T-cell (primary cell): ENCODE measurements at regions not wholly inside any gene's neighbourhood (a gene's known extent, or its start where the extent isn't known, plus 50 kb on each side); places are given as distances from the start of the nearest gene placed in this dataset.

ENCODE experiments used
- ATAC-seq, 4 experiments: fragments of 200-7000 bp in 3 of 4; fragments of 150-1000 bp in 1 of 4; cut with Tn5 transposase; replicated peaks in 1 of 4; 1 replicate in 3 of 4; 2 replicates in 1 of 4; pipeline ENCODE4 v1.10.0; 2021; ENCODE audit warnings: moderate library complexity in 3 of 4, mild to moderate bottlenecking in 2 of 4, moderate number of reproducible peaks in 1 of 4
- CTCF ChIA-PET, 2 donors: fragments of 300-600 bp; sonication (Branson Sonifier 250); formaldehyde crosslinking; loops; one replicate each; lab custom pipeline; 2022; ENCODE audit warnings: antibody characterized with exemption in 2 of 2; lab: Charles Lee
- POLR2A ChIA-PET, 2 donors: fragments of 300-600 bp; sonication (Branson Sonifier 250); formaldehyde crosslinking; loops; one replicate each; lab custom pipeline; 2022; ENCODE audit warnings: antibody characterized with exemption in 2 of 2; lab: Charles Lee
- DNase-seq, 35 experiments: peaks; one replicate each; pipeline versions ENCODE4 v3.0.0 to v3.0.0-alpha.2; 2013 to 2023
- H3K27ac ChIP-seq: one replicate; pipeline ENCODE4 v1.5.1; 2013; ENCODE audit warnings: low read length
- H3K27me3 ChIP-seq, 2 experiments: replicated peaks in 1 of 2; 1 replicate in 1 of 2; 2 replicates in 1 of 2; pipeline versions ENCODE4 v1.6.1 to v1.7.0; 2013; ENCODE audit warnings: low read length in 1 of 2, mixed read lengths in 1 of 2; ENCODE audit not compliant: control insufficient read depth in 2 of 2, insufficient read depth in 2 of 2; ENCODE audit errors: extremely low read depth in 1 of 2
- H3K36me3 ChIP-seq, 2 donors: 1 replicate in 1 of 2; 2 replicates in 1 of 2; pipeline versions ENCODE4 v1.6.1 to v1.7.0; 2013; ENCODE audit warnings: low read length in 1 of 2; ENCODE audit not compliant: control insufficient read depth in 2 of 2, insufficient read depth in 1 of 2; ENCODE audit errors: extremely low read depth in 1 of 2
- H3K4me1 ChIP-seq, 2 experiments: 1 replicate in 1 of 2; 2 replicates in 1 of 2; pipeline versions ENCODE4 v1.6.1 to v1.7.0; 2013; ENCODE audit warnings: low read length in 2 of 2, mixed read lengths in 1 of 2; ENCODE audit not compliant: insufficient read depth in 2 of 2, control insufficient read depth in 1 of 2; ENCODE audit errors: extremely low read depth in 1 of 2
- H3K4me3 ChIP-seq, 2 donors: 1 replicate in 1 of 2; 2 replicates in 1 of 2; pipeline versions ENCODE4 v1.5.1 to v1.7.0; 2013; ENCODE audit warnings: mild to moderate bottlenecking in 2 of 2, low read length in 1 of 2, moderate library complexity in 1 of 2; ENCODE audit not compliant: control insufficient read depth in 1 of 2; ENCODE audit errors: extremely low read depth in 1 of 2
- H3K9me3 ChIP-seq: 2 replicates; pipeline ENCODE4 v1.7.0; 2013
- H3K27ac Mint-ChIP-seq, 2 donors: one replicate each; pipeline ENCODE4 v1.8.0; 2020 to 2021; ENCODE audit warnings: mild to moderate bottlenecking in 2 of 2, mixed read lengths in 2 of 2
- H3K27me3 Mint-ChIP-seq, 2 donors: one replicate each; pipeline ENCODE4 v1.8.0; 2021 to 2022; ENCODE audit warnings: mixed read lengths in 2 of 2
- H3K36me3 Mint-ChIP-seq: one replicate; pipeline ENCODE4 v1.8.0; 2021; ENCODE audit warnings: mixed read lengths
- H3K4me1 Mint-ChIP-seq, 3 donors: one replicate each; pipeline ENCODE4 v1.8.0; 2020 to 2022; ENCODE audit warnings: mixed read lengths in 3 of 3, mild to moderate bottlenecking in 1 of 3
- H3K4me3 Mint-ChIP-seq, 3 donors: one replicate each; pipeline ENCODE4 v1.8.0; 2020 to 2022; ENCODE audit warnings: mild to moderate bottlenecking in 3 of 3, mixed read lengths in 3 of 3, moderate library complexity in 3 of 3
- H3K9me3 Mint-ChIP-seq, 3 donors: one replicate each; pipeline ENCODE4 v1.8.0; 2020 to 2022; ENCODE audit warnings: mixed read lengths in 3 of 3
- WGBS: methylation state at CpG from one replicate; pipeline ENCODE4 v1.1.5; 2013; ENCODE audit warnings: missing lambda C conversion rate; ENCODE audit not compliant: insufficient coverage; 5-methylcytosine and 5-hydroxymethylcytosine counted together

DNA sequence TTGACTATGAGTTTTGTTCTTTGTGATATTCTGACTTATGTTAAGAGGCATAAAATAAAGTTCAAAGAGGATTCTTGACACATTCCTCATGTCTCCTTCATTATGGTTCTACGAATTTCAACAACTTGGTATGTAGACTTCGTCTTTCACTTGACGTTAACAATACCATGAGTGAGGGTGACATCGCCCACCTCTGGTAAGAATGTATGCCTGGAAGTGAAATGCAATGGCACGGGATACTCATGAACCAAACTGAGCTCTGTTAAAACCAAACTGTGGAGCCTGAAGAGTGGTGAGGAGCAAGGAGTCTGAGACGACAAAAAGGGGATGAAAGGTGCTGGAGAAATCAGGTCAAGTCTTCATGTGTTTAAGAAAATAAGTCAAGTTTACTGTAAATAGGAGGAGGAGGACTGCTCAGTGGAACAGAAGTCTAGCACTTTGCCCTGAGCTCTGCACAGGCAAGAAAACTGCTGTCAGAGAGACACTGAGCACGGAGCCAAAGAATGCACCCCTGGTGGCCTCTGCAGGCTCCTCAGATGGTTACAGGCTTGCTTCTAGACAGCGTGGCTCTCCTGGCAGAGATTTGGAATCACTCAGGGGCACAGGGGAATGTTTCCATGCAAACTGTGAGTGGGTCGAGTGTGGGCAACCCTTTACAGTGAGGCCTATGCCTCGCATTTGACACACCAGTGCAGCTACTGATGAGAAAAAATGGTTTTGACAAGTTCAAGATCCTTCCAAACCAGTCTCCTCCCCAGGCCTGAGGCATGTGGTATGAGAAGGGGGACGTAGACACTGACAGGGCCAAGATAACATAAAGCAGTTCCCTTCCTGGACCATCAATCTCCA lies 470.1 kb downstream of the IRX1 start:
- Mint-ChIP-seq H3K9me3 (peaks cover 0 to 14% (median 9%) of the 10 kb centered on the region in 3 donors), H3K4me1 (no peaks in the 10 kb centered on the region), H3K27me3 (no peaks in the 10 kb centered on the region), H3K4me3 (no peak overlapping the region), H3K36me3 (no peaks in the 10 kb centered on the region), H3K27ac (no peak overlapping the region)
- no peak overlapping the region for H3K4me3 ChIP-seq
- no peaks in the 10 kb centered on the region for H3K9me3 ChIP-seq
- no peaks in the 10 kb centered on the region for H3K27me3 ChIP-seq
- DNase-seq: no peak
- H3K4me1 ChIP-seq: no peaks in the 10 kb centered on the region
- H3K36me3 ChIP-seq: no peaks in the 10 kb centered on the region
- POLR2A ChIA-PET: interaction anchor here in 1 of 2 donors (0.6 kb wide), 1 partner anchor 253 kb away, joined by 3 read pairs; no protein-coding TSS in a partner anchor
- no peak for ATAC-seq
- 76% methylated on average over 7 of the region's 11 CpGs for WGBS
- H3K27ac ChIP-seq: no peak overlapping the region
- CTCF ChIA-PET: no interaction called here

- no peaks in the 10 kb centered on the region for H3K36me3 Mint-ChIP-seq
- no peaks in the 10 kb centered on the region for H3K4me1 Mint-ChIP-seq
- H3K27me3 Mint-ChIP-seq: no peaks in the 10 kb centered on the region
Observed at GRCh38 chr5:4068171-4068570, 472.5 kb downstream of the IRX1 start.

DNA sequence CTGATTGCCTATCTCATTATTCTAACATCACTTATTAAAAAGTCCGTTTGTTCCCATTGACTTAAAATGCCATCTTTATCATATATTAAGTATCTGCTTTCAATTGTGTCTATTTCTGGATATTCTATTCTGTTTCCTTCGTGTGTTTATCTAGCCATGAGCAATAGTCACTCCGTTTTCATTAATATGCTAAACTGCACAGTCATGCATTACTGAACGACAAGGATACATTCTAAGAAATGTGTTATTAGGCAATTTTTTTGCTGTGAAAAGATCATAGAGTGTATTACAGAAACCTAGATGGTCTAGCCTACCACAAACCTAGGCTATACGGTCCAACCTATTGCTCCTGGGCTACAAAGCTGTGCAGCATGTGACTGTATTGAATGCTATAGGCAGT lies 482.9 kb downstream of the IRX1 start:
- Histone ChIP-seq H3K27ac (no peak overlapping the region), H3K4me1 (no peaks in the 10 kb centered on the region), H3K36me3 (no peaks in the 10 kb centered on the region), H3K9me3 (no peaks in the 10 kb centered on the region), H3K27me3 (no peaks in the 10 kb centered on the region), H3K4me3 (no peak overlapping the region)
- peaks cover 4 to 28% (median 12%) of the 10 kb centered on the region in 3 donors for H3K9me3 Mint-ChIP-seq
- POLR2A ChIA-PET: no interaction called here
- CTCF ChIA-PET: no interaction called here
- no peak overlapping the region for H3K4me3 Mint-ChIP-seq
- no peaks in the 10 kb centered on the region for H3K4me1 Mint-ChIP-seq
- H3K36me3 Mint-ChIP-seq: no peaks in the 10 kb centered on the region
- no CpG with 5 or more reads among the region's 5 CpGs for WGBS
- H3K27ac Mint-ChIP-seq: no peak overlapping the region
- no peak for ATAC-seq
- peaks cover 0 to 5% of the 10 kb centered on the region in 2 donors for H3K27me3 Mint-ChIP-seq
- DNase-seq: no peak

More at GRCh38 chr5:4068171-4068570, 472.5 kb downstream of the IRX1 start:
- Mint-ChIP-seq H3K9me3 (peaks cover 0 to 14% (median 5%) of the 10 kb centered on the region in 3 donors), H3K4me3 (no peak overlapping the region), H3K27ac (no peak overlapping the region)
- H3K27me3 ChIP-seq: no peaks in the 10 kb centered on the region
- ChIA-PET CTCF (no interaction called here), POLR2A (no interaction called here)
- WGBS: 100% methylated on average over 5 of the region's 6 CpGs
- ATAC-seq: no peak
- no peaks in the 10 kb centered on the region for H3K36me3 ChIP-seq
- H3K27ac ChIP-seq: no peak overlapping the region
- no peak overlapping the region for H3K4me3 ChIP-seq
- no peak for DNase-seq
- no peaks in the 10 kb centered on the region for H3K9me3 ChIP-seq
- H3K4me1 ChIP-seq: no peaks in the 10 kb centered on the region

DNA sequence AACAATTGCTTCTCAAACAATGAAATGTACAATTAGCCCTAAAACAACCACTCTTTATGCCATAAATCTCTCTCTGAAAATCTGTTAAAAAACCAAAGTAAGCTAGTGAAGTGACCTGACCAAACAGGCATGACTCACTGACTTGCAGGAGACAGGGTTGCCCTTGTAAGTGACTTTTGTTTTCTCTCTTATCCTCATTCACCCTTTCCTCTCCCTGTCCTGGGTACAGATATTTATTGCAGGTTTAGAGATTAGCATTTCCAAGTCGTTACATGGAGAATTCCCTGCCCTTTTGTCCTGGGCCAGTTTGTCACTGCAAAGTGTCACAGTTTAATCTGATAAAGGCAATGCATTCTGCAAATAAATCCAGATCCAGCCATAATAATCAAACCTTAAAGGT lies 484.2 kb downstream of the IRX1 start:
- H3K27ac ChIP-seq: no peak overlapping the region

DNA sequence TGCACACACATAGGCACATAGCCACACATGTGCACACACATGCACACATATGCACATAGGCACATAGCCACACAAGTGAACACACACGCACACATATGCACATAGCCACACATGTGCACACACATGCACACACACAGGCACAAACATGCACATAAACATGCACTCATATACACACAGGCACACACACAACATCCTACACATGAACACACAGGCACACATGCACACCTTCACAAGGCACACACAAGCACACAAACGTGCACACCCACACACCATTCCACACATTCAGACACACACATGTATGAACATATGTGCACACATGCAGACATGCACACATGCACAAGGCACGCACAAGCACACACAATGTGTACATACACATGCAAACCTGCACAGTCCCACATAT lies 484.7 kb downstream of the IRX1 start:
- no peaks in the 10 kb centered on the region for H3K9me3 ChIP-seq
- Mint-ChIP-seq H3K27ac (no peak overlapping the region), H3K4me1 (no peaks in the 10 kb centered on the region), H3K27me3 (peaks cover 0 to 5% of the 10 kb centered on the region in 2 donors), H3K4me3 (no peak overlapping the region), H3K9me3 (peaks cover 4 to 21% (median 12%) of the 10 kb centered on the region in 3 donors), H3K36me3 (no peaks in the 10 kb centered on the region)
- 90% methylated on average over 3 of the region's 3 CpGs for WGBS
- no peaks in the 10 kb centered on the region for H3K4me1 ChIP-seq
- no peaks in the 10 kb centered on the region for H3K36me3 ChIP-seq
- no peak for DNase-seq
- no peak overlapping the region for H3K27ac ChIP-seq
- CTCF ChIA-PET: no interaction called here
- POLR2A ChIA-PET: no interaction called here
- no peaks in the 10 kb centered on the region for H3K27me3 ChIP-seq
- ATAC-seq: no peak
- H3K4me3 ChIP-seq: no peak overlapping the region

More for the DNA sequence above, 484.2 kb downstream of the IRX1 start:
- Mint-ChIP-seq H3K4me3 (no peak overlapping the region), H3K27ac (no peak overlapping the region), H3K27me3 (peaks cover 0 to 5% of the 10 kb centered on the region in 2 donors), H3K4me1 (no peaks in the 10 kb centered on the region), H3K9me3 (peaks cover 4 to 25% (median 12%) of the 10 kb centered on the region in 3 donors), H3K36me3 (no peaks in the 10 kb centered on the region)
- no CpG with 5 or more reads among the region's 1 CpG for WGBS
- Histone ChIP-seq H3K27me3 (no peaks in the 10 kb centered on the region), H3K4me1 (no peaks in the 10 kb centered on the region), H3K36me3 (no peaks in the 10 kb centered on the region), H3K4me3 (no peak overlapping the region), H3K9me3 (no peaks in the 10 kb centered on the region)
- CTCF ChIA-PET: no interaction called here
- no peak for ATAC-seq
- DNase-seq: no peak
- POLR2A ChIA-PET: no interaction called here

DNA sequence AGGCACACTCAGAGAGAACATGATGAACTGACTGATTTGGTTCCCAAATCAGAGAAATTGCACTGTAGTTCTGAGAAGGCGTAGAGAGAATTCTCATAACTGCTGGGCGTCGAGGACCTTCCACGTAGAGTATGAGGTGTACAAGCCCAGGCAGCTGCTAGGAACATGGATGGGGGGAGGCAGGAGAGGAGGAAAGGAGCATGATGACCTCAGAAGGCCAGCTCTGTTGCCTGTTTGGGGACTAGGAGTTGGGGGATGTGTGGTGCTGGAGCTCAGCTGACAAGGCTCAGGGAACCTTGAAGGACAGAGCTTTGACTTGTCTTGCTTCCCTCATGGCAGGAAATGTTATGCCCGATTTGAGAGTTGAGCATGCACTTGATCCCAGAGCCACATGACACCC lies 485.4 kb downstream of the IRX1 start:
- Histone ChIP-seq H3K4me1 (no peaks in the 10 kb centered on the region), H3K27me3 (no peaks in the 10 kb centered on the region), H3K27ac (no peak overlapping the region), H3K4me3 (no peak overlapping the region), H3K9me3 (no peaks in the 10 kb centered on the region), H3K36me3 (no peaks in the 10 kb centered on the region)
- WGBS: 98% methylated on average over 4 of the region's 5 CpGs
- no peaks in the 10 kb centered on the region for H3K36me3 Mint-ChIP-seq
- ChIA-PET CTCF (no interaction called here), POLR2A (no interaction called here)
- no peaks in the 10 kb centered on the region for H3K4me1 Mint-ChIP-seq
- no peak overlapping the region for H3K27ac Mint-ChIP-seq
- DNase-seq (no peak), ATAC-seq (no peak)
- peaks cover 4 to 18% (median 13%) of the 10 kb centered on the region in 3 donors for H3K9me3 Mint-ChIP-seq
- no peak overlapping the region for H3K4me3 Mint-ChIP-seq
- peaks cover 0 to 5% of the 10 kb centered on the region in 2 donors for H3K27me3 Mint-ChIP-seq
